Activated CD4-positive, alpha-beta memory T cell treated with anti-CD3 and anti-CD28 coated beads for 36 hours (primary cell): ENCODE measurements at regions not wholly inside any gene's neighbourhood (a gene's known extent, or its start where the extent isn't known, plus 50 kb on each side); places are given as distances from the start of the nearest gene placed in this dataset.

Source experiments
- CTCF ChIA-PET: fragments of 350-600 bp; sonication (Branson Sonifier 250); formaldehyde crosslinking; loops from one replicate; lab custom pipeline; 2021; ENCODE audit warnings: antibody characterized with exemption, inconsistent platforms; lab: Charles Lee
- POLR2A ChIA-PET: fragments of 350-600 bp; sonication (Branson Sonifier 250); formaldehyde crosslinking; loops from one replicate; lab custom pipeline; 2021; ENCODE audit warnings: antibody characterized with exemption; lab: Charles Lee
- DNase-seq: peaks from one replicate; pipeline ENCODE4 v3.0.0-alpha.2; 2020
- H3K27ac Mint-ChIP-seq: one replicate; pipeline ENCODE4 v1.8.0; 2021; ENCODE audit warnings: mixed read lengths
- H3K27me3 Mint-ChIP-seq: one replicate; pipeline ENCODE4 v1.8.0; 2021; ENCODE audit warnings: mixed read lengths
- H3K36me3 Mint-ChIP-seq: one replicate; pipeline ENCODE4 v1.8.0; 2021; ENCODE audit warnings: mixed read lengths
- H3K4me1 Mint-ChIP-seq: one replicate; pipeline ENCODE4 v1.8.0; 2021; ENCODE audit warnings: low read depth, mixed read lengths
- H3K4me3 Mint-ChIP-seq: one replicate; pipeline ENCODE4 v1.8.0; 2021; ENCODE audit warnings: mild to moderate bottlenecking, mixed read lengths
- H3K9me3 Mint-ChIP-seq: one replicate; pipeline ENCODE4 v1.8.0; 2021; ENCODE audit warnings: mixed read lengths
- intact Hi-C: fragments of 100-400 bp; cut with micrococcal nuclease; formaldehyde crosslinking; loops from one replicate; pipeline ENCODE4 v1.15.1; 2023

- H3K4me3 Mint-ChIP-seq: no peak overlapping the region
- ChIA-PET CTCF (no interaction called here), POLR2A (no interaction called here)
- DNase-seq: no peak
- no peaks in the 10 kb centered on the region for H3K4me1 Mint-ChIP-seq
- H3K27me3 Mint-ChIP-seq: no peaks in the 10 kb centered on the region
- no peaks in the 10 kb centered on the region for H3K9me3 Mint-ChIP-seq
- intact Hi-C loops: no loop called here
- H3K27ac Mint-ChIP-seq: no peak overlapping the region
- H3K36me3 Mint-ChIP-seq: no peaks in the 10 kb centered on the region
Measured at GRCh38 chr14:104438166-104438887, 141.2 kb upstream of the C14orf180 start.

GRCh38 chr14:104439625-104440024 lies 139.9 kb upstream of the C14orf180 start:
- DNase-seq: no peak
- ChIA-PET POLR2A (no interaction called here), CTCF (interaction anchor here (0.9 kb wide), 1 partner anchor 125 kb away, joined by 3 read pairs; no protein-coding TSS in a partner anchor)
- Mint-ChIP-seq H3K9me3 (peaks cover 6% of the 10 kb centered on the region), H3K36me3 (no peaks in the 10 kb centered on the region), H3K27me3 (no peaks in the 10 kb centered on the region), H3K4me3 (no peak overlapping the region), H3K27ac (no peak overlapping the region), H3K4me1 (no peaks in the 10 kb centered on the region)
- intact Hi-C loops: no loop called here

- Mint-ChIP-seq H3K27ac (no peak overlapping the region), H3K36me3 (no peaks in the 10 kb centered on the region), H3K4me1 (no peaks in the 10 kb centered on the region), H3K27me3 (no peaks in the 10 kb centered on the region), H3K4me3 (no peak overlapping the region), H3K9me3 (peaks cover 6% of the 10 kb centered on the region)
- intact Hi-C loops: no loop called here
- POLR2A ChIA-PET: no interaction called here
- CTCF ChIA-PET: interaction anchor here (0.9 kb wide), 1 partner anchor 124 kb away, joined by 3 read pairs; no protein-coding TSS in a partner anchor
- DNase-seq: no peak
Measured at GRCh38 chr14:104440297-104440956, 139.1 kb upstream of the C14orf180 start.

- POLR2A ChIA-PET: no interaction called here
- H3K4me3 Mint-ChIP-seq: no peak overlapping the region
- intact Hi-C loops: no loop called here
- no peak overlapping the region for H3K27ac Mint-ChIP-seq
- H3K27me3 Mint-ChIP-seq: no peaks in the 10 kb centered on the region
- CTCF ChIA-PET: no interaction called here
- H3K9me3 Mint-ChIP-seq: peaks cover 6% of the 10 kb centered on the region
- no peak for DNase-seq
- H3K4me1 Mint-ChIP-seq: no peaks in the 10 kb centered on the region
- H3K36me3 Mint-ChIP-seq: no peaks in the 10 kb centered on the region
Measured at GRCh38 chr14:104441275-104442106, 138.1 kb upstream of the C14orf180 start.

- DNase-seq: no peak
- Mint-ChIP-seq H3K36me3 (no peaks in the 10 kb centered on the region), H3K27ac (no peak overlapping the region)
Measured at GRCh38 chr14:104442107-104442551, 137.4 kb upstream of the C14orf180 start.

GRCh38 chr14:104442631-104443390 lies 136.8 kb upstream of the C14orf180 start:
- Mint-ChIP-seq H3K27ac (no peak overlapping the region), H3K36me3 (peaks cover 2% of the 10 kb centered on the region), H3K9me3 (peaks cover 8% of the 10 kb centered on the region), H3K27me3 (peaks cover 9% of the 10 kb centered on the region), H3K4me1 (no peaks in the 10 kb centered on the region), H3K4me3 (no peak overlapping the region)
- POLR2A ChIA-PET: no interaction called here
- CTCF ChIA-PET: no interaction called here
- intact Hi-C loops: no loop called here
- no peak for DNase-seq

More at GRCh38 chr14:104442107-104442551, 137.4 kb upstream of the C14orf180 start:
- intact Hi-C loops: no loop called here
- peaks cover 3% of the 10 kb centered on the region for H3K27me3 Mint-ChIP-seq
- H3K4me3 Mint-ChIP-seq: no peak overlapping the region
- no peaks in the 10 kb centered on the region for H3K4me1 Mint-ChIP-seq
- peaks cover 6% of the 10 kb centered on the region for H3K9me3 Mint-ChIP-seq
- POLR2A ChIA-PET: no interaction called here
- CTCF ChIA-PET: no interaction called here

GRCh38 chr14:104443391-104444158 lies 136.0 kb upstream of the C14orf180 start:
- peaks cover 14% of the 10 kb centered on the region for H3K9me3 Mint-ChIP-seq
- H3K4me3 Mint-ChIP-seq: no peak overlapping the region
- DNase-seq: no peak
- H3K36me3 Mint-ChIP-seq: peaks cover 5% of the 10 kb centered on the region
- intact Hi-C loops: no loop called here
- H3K4me1 Mint-ChIP-seq: no peaks in the 10 kb centered on the region
- H3K27ac Mint-ChIP-seq: no peak overlapping the region
- H3K27me3 Mint-ChIP-seq: peaks cover 17% of the 10 kb centered on the region
- CTCF ChIA-PET: no interaction called here
- POLR2A ChIA-PET: no interaction called here

GRCh38 chr14:104444159-104445030 lies 135.2 kb upstream of the C14orf180 start:
- peaks cover 20% of the 10 kb centered on the region for H3K9me3 Mint-ChIP-seq
- DNase-seq: no peak
- CTCF ChIA-PET: no interaction called here
- peaks cover 5% of the 10 kb centered on the region for H3K36me3 Mint-ChIP-seq
- POLR2A ChIA-PET: no interaction called here
- no peaks in the 10 kb centered on the region for H3K4me1 Mint-ChIP-seq
- H3K27ac Mint-ChIP-seq: peak overlapping the region; percentile 50
- H3K4me3 Mint-ChIP-seq: no peak overlapping the region
- peaks cover 24% of the 10 kb centered on the region for H3K27me3 Mint-ChIP-seq
- intact Hi-C loops: no loop called here

GRCh38 chr14:104445086-104445485 lies 134.5 kb upstream of the C14orf180 start:
- no peak overlapping the region for H3K4me3 Mint-ChIP-seq
- intact Hi-C loops: no loop called here

GRCh38 chr14:104445832-104446381 lies 133.7 kb upstream of the C14orf180 start:
- no peak overlapping the region for H3K4me3 Mint-ChIP-seq
- no peak for DNase-seq
- ChIA-PET CTCF (no interaction called here), POLR2A (no interaction called here)
- no peaks in the 10 kb centered on the region for H3K4me1 Mint-ChIP-seq
- H3K27ac Mint-ChIP-seq: no peak overlapping the region
- intact Hi-C loops: no loop called here
- peaks cover 31% of the 10 kb centered on the region for H3K27me3 Mint-ChIP-seq
- H3K9me3 Mint-ChIP-seq: peaks cover 20% of the 10 kb centered on the region
- peaks cover 5% of the 10 kb centered on the region for H3K36me3 Mint-ChIP-seq

More at GRCh38 chr14:104445086-104445485, 134.5 kb upstream of the C14orf180 start:
- no peak overlapping the region for H3K27ac Mint-ChIP-seq
- peaks cover 26% of the 10 kb centered on the region for H3K27me3 Mint-ChIP-seq
- no peak for DNase-seq
- peaks cover 5% of the 10 kb centered on the region for H3K36me3 Mint-ChIP-seq
- no peaks in the 10 kb centered on the region for H3K4me1 Mint-ChIP-seq
- H3K9me3 Mint-ChIP-seq: peaks cover 20% of the 10 kb centered on the region
- ChIA-PET CTCF (no interaction called here), POLR2A (no interaction called here)
